ENCODE measurements at regions not wholly inside any gene's neighbourhood (a gene's known extent, or its start where the extent isn't known, plus 50 kb on each side); places are given as distances from the start of the nearest gene placed in this dataset.

GRCh38 chr18:78781601-78781960, 198.0 kb upstream of the SALL3 start:
- Histone ChIP-seq H3K9me2 (ENCODE audit: insufficient read depth, low read length) (no peaks in the 10 kb centered on the region), H3K4me1 (ENCODE audit: insufficient read depth, low read length, poor library complexity, severe bottlenecking) (no peaks in the 10 kb centered on the region), H3K9me3 (ENCODE audit: low read length) (no peaks in the 10 kb centered on the region), H3K4me2 (ENCODE audit: low read length) (no peak overlapping the region), H3K79me2 (ENCODE audit: insufficient read depth, low read depth, low read length) (no peaks in the 10 kb centered on the region), H4K20me1 (ENCODE audit: insufficient read depth, low read length) (no peaks in the 10 kb centered on the region), H3K4me3 (ENCODE audit: low read depth, low read length, poor library complexity, severe bottlenecking) (no peak overlapping the region), H3K36me3 (ENCODE audit: insufficient read depth, low read length) (no peaks in the 10 kb centered on the region), H2AFZ (ENCODE audit: low read length) (no peak overlapping the region), H3K27ac (ENCODE audit: low read depth, low read length, poor library complexity, severe bottlenecking) (no peak overlapping the region)
- POLR2A ChIA-PET = no interaction called here
- BruUV-seq (replicated peaks) = no TSS peak
- intact Hi-C loops (cut with micrococcal nuclease; ENCODE audit: unreplicated experiment) = no loop called here
- CTCF ChIA-PET (ENCODE audit: unreplicated experiment) = no interaction called here
- no peak for DNase-seq (ENCODE audit: low spot score)
- TF ChIP-seq CTCF (conservative IDR thresholded peaks at IDR 0.05; ENCODE audit: low read length) = no peak
- no peak for TF ChIP-seq EZH2phosphoT487 (IDR thresholded peaks at IDR 0.05; ENCODE audit: borderline replicate concordance, low read depth, low read length)

GRCh38 chr18:78782951-78783563, 196.6 kb upstream of the SALL3 start:
- Histone ChIP-seq H3K4me1 (ENCODE audit: insufficient read depth, low read length, poor library complexity, severe bottlenecking) (no peaks in the 10 kb centered on the region), H3K79me2 (ENCODE audit: insufficient read depth, low read depth, low read length) (no peaks in the 10 kb centered on the region), H2AFZ (ENCODE audit: low read length) (no peak overlapping the region), H3K36me3 (ENCODE audit: insufficient read depth, low read length) (no peaks in the 10 kb centered on the region), H4K20me1 (ENCODE audit: insufficient read depth, low read length) (no peaks in the 10 kb centered on the region), H3K4me3 (ENCODE audit: low read depth, low read length, poor library complexity, severe bottlenecking) (no peak overlapping the region), H3K4me2 (ENCODE audit: low read length) (no peak overlapping the region), H3K9me3 (ENCODE audit: low read length) (no peaks in the 10 kb centered on the region), H3K9me2 (ENCODE audit: insufficient read depth, low read length) (no peaks in the 10 kb centered on the region), H3K27ac (ENCODE audit: low read depth, low read length, poor library complexity, severe bottlenecking) (no peak overlapping the region)
- BruUV-seq (replicated peaks) = no TSS peak
- no peak for DNase-seq (ENCODE audit: low spot score)
- TF ChIP-seq CTCF (conservative IDR thresholded peaks at IDR 0.05; ENCODE audit: low read length) (no peak), EZH2phosphoT487 (IDR thresholded peaks at IDR 0.05; ENCODE audit: borderline replicate concordance, low read depth, low read length) (no peak)
- ChIA-PET CTCF (ENCODE audit: unreplicated experiment) (no interaction called here), POLR2A (no interaction called here)
- intact Hi-C loops (cut with micrococcal nuclease; ENCODE audit: unreplicated experiment) = no loop called here

GRCh38 chr18:78783564-78783960, 196.1 kb upstream of the SALL3 start:
- no peaks in the 10 kb centered on the region for H3K36me3 ChIP-seq (ENCODE audit: insufficient read depth, low read length)
- DNase-seq (ENCODE audit: low spot score) = no peak
- no peaks in the 10 kb centered on the region for H3K9me2 ChIP-seq (ENCODE audit: insufficient read depth, low read length)
- H3K4me2 ChIP-seq (ENCODE audit: low read length) = no peak overlapping the region
- intact Hi-C loops (cut with micrococcal nuclease; ENCODE audit: unreplicated experiment) = no loop called here
- no peaks in the 10 kb centered on the region for H4K20me1 ChIP-seq (ENCODE audit: insufficient read depth, low read length)
- ChIA-PET POLR2A (interaction anchor here (0.6 kb wide), 1 partner anchor 34 kb away, joined by 3 read pairs; no protein-coding TSS in a partner anchor), CTCF (ENCODE audit: unreplicated experiment) (no interaction called here)
- BruUV-seq (replicated peaks) = no TSS peak
- no peak for TF ChIP-seq CTCF (conservative IDR thresholded peaks at IDR 0.05; ENCODE audit: low read length)
- H3K27ac ChIP-seq (ENCODE audit: low read depth, low read length, poor library complexity, severe bottlenecking) = no peak overlapping the region
- H3K4me1 ChIP-seq (ENCODE audit: insufficient read depth, low read length, poor library complexity, severe bottlenecking) = no peaks in the 10 kb centered on the region
- no peak overlapping the region for H3K4me3 ChIP-seq (ENCODE audit: low read depth, low read length, poor library complexity, severe bottlenecking)
- H2AFZ ChIP-seq (ENCODE audit: low read length) = no peak overlapping the region
- no peaks in the 10 kb centered on the region for H3K79me2 ChIP-seq (ENCODE audit: insufficient read depth, low read depth, low read length)
- H3K9me3 ChIP-seq (ENCODE audit: low read length) = no peaks in the 10 kb centered on the region
